Fibroblast of villous mesenchyme (primary cell): ENCODE measurements at regions not wholly inside any gene's neighbourhood (a gene's known extent, or its start where the extent isn't known, plus 50 kb on each side); places are given as distances from the start of the nearest gene placed in this dataset.

ENCODE experiments used
- DNase-seq: peaks from one replicate; pipeline ENCODE4 v3.0.0-alpha.2; 2010; ENCODE audit warnings: low read depth
- H3K4me3 ChIP-seq: 2 replicates; pipeline ENCODE4 v1.5.1; 2011; ENCODE audit warnings: low read depth, mild to moderate bottlenecking, low read length
- CTCF ChIP-seq: IDR thresholded peaks from 2 replicates; pipeline ENCODE4 v1.5.1; 2012; ENCODE audit warnings: low read depth, mild to moderate bottlenecking, low read length; ENCODE audit not compliant: insufficient read depth

DNA sequence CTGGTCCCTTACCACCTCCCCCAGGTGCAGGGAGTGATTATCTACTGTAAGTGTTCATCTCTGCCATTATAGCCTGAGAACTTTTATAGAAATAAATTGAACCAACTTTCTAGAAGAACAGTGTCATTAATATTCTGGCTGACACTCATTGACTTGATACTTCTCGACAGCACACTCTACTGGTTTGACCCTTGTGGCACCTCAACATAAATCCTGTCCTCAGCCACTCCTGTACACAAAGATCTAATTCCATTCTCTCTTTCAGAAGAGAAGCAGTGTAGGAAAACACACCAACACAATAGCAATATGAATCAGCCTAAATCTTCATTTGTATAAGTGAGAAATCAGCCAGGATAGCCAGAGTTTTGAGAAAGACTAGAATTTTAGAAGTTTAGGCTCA is 417.7 kb downstream of the TAF11L14 start:
- no peak for DNase-seq

GRCh38 chr5:18052569-18052968 is 418.3 kb downstream of the TAF11L14 start:
- no peak for TF ChIP-seq CTCF
- no peak overlapping the region for H3K4me3 ChIP-seq
- no peak for DNase-seq

More for the DNA sequence above, 417.7 kb downstream of the TAF11L14 start:
- TF ChIP-seq CTCF, result no peak
- H3K4me3 ChIP-seq, result no peak overlapping the region

DNA sequence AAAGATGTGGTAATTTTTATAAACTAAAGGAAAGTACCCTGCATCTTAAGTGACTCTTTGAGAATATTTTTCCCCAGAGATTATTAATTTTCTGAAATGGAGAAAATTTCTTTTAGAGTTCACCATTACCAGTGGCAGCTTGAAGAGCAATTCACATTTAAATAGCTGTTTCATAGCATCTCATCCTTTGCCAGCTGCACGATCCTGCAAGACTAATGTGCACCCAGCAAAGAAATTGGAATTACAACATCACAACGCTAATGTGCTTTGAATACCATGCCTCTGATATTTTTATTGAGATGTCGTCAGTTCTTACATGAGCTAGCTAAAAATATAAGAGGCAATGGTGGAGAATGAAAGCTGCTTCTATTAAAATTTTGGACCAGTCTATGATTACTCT is 423.5 kb downstream of the TAF11L14 start:
- no peak for DNase-seq
- H3K4me3 ChIP-seq, result no peak overlapping the region
- no peak for TF ChIP-seq CTCF

- no peak overlapping the region for H3K4me3 ChIP-seq
- no peak for TF ChIP-seq CTCF
- no peak for DNase-seq
Observed at GRCh38 chr5:18067615-18068014, 433.4 kb downstream of the TAF11L14 start.

GRCh38 chr5:18068826-18069225 is 434.6 kb downstream of the TAF11L14 start:
- no peak for TF ChIP-seq CTCF
- no peak overlapping the region for H3K4me3 ChIP-seq
- no peak for DNase-seq

GRCh38 chr5:18069790-18070189 is 435.5 kb downstream of the TAF11L14 start:
- no peak for DNase-seq
- no peak overlapping the region for H3K4me3 ChIP-seq
- no peak for TF ChIP-seq CTCF

- TF ChIP-seq CTCF, result no peak
- no peak for DNase-seq
Observed at GRCh38 chr5:18072600-18072999, 438.3 kb downstream of the TAF11L14 start.

More at GRCh38 chr5:18072600-18072999, 438.3 kb downstream of the TAF11L14 start:
- no peak overlapping the region for H3K4me3 ChIP-seq
